SK-N-MC (cell line): ENCODE measurements at regions not wholly inside any gene's neighbourhood (a gene's known extent, or its start where the extent isn't known, plus 50 kb on each side); places are given as distances from the start of the nearest gene placed in this dataset.

Source experiments
- EZH2 ChIP-seq: fragments of 200-600 bp; sonication (generic); IDR thresholded peaks from one replicate; pipeline ENCODE4 v1.6.1; 2017; ENCODE audit warnings: antibody characterized with exemption
- FOXP2 ChIP-seq: optimal IDR thresholded peaks from 2 replicates; pipeline ENCODE3; 2011; ENCODE audit warnings: mild to moderate bottlenecking, moderate library complexity; ENCODE audit not compliant: insufficient read depth; ENCODE audit errors: extremely low read length, control extremely low read depth
- POLR2AphosphoS5 ChIP-seq: IDR thresholded peaks from 2 replicates; pipeline ENCODE4 v1.6.1; 2012; ENCODE audit warnings: mild to moderate bottlenecking, low read depth, low read length, borderline replicate concordance

GRCh38 chr11:104432526-104432925 lies 268.6 kb upstream of the PDGFD start:
- TF ChIP-seq POLR2AphosphoS5 (no peak), EZH2 (no peak), FOXP2 (no peak)
